ENCODE measurements at regions not wholly inside any gene's neighbourhood (a gene's known extent, or its start where the extent isn't known, plus 50 kb on each side); places are given as distances from the start of the nearest gene placed in this dataset.

DNA sequence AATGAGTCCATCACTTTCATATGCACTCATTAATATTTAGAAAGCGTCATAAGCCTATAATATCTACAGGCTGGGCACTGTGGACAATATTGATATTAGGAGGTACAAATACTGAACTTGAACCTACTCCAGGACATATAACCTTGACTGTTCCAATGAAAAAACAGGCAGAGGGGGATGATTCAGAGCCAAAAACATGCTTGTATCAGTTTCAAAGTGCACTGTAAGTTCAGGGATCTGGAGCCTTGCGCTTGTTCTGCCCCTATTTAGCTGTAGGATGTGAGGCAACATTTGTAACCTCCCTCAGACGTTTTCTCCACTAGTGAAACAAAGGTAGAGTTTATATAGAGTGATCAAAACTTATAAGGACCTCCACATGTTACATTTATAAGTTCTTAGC, 246.1 kb upstream of the GYPC start:
- WGBS, result 31% methylated on average over 3 of the region's 3 CpGs
- Histone ChIP-seq H3K4me1 (ENCODE audit: control insufficient read depth in 4 of 4, insufficient read depth in 4 of 4, low read length in 3 of 4) (peaks cover 0 to 6% (median 0%) of the 10 kb centered on the region in 4 donors), H3K9me3 (ENCODE audit: control insufficient read depth in 4 of 4, low read length in 3 of 4) (no peaks in the 10 kb centered on the region), H3K4me3 (ENCODE audit: low read depth in 1 of 3, low read length in 3 of 3) (no peak overlapping the region), H3K9ac (ENCODE audit: low read depth in 1 of 2, low read length in 2 of 2) (no peak overlapping the region), H3K27ac (ENCODE audit: low read depth in 1 of 2, low read length in 2 of 2) (no peak overlapping the region), H3K27me3 (ENCODE audit: control insufficient read depth in 4 of 4, insufficient read depth in 4 of 4, low read length in 3 of 4) (no peaks in the 10 kb centered on the region), H3K36me3 (ENCODE audit: control insufficient read depth in 4 of 4, insufficient read depth in 3 of 4, low read depth in 1 of 4, low read length in 3 of 4) (no peaks in the 10 kb centered on the region)
- TF ChIP-seq RXRA (IDR thresholded peaks at IDR 0.05), result peak in 1 of 2 donors; percentile 22
- TF ChIP-seq NR2F2 (IDR thresholded peaks at IDR 0.05), result no peak
- peak in 1 of 2 donors; percentile 27 for TF ChIP-seq HNF4A (conservative IDR thresholded peaks at IDR 0.05)
- DNase-seq (ENCODE audit: low spot score), result no peak

DNA sequence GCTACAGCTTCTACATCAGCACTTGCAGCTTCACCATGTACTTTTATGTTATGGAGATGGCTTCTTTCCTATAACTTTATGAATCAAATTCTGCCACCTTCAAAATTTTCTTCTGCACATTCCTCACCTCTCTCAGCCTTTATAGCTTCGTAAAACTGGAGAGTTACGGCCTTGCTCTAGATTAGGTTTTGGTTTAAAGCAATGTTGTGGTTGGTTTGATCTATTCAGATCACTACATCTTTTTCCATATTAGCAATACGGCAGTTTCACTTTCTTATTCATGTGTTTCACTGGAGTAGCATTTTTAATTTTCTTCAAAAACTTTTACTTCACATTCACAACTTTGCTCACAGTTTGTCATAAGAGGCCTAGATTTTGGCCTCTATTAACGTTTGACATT, 242.9 kb upstream of the GYPC start:
- H3K36me3 ChIP-seq (ENCODE audit: control insufficient read depth in 4 of 4, insufficient read depth in 3 of 4, low read depth in 1 of 4, low read length in 3 of 4), result no peaks in the 10 kb centered on the region
- 73% methylated on average over 4 of the region's 4 CpGs for WGBS
- TF ChIP-seq, protein P1, sequence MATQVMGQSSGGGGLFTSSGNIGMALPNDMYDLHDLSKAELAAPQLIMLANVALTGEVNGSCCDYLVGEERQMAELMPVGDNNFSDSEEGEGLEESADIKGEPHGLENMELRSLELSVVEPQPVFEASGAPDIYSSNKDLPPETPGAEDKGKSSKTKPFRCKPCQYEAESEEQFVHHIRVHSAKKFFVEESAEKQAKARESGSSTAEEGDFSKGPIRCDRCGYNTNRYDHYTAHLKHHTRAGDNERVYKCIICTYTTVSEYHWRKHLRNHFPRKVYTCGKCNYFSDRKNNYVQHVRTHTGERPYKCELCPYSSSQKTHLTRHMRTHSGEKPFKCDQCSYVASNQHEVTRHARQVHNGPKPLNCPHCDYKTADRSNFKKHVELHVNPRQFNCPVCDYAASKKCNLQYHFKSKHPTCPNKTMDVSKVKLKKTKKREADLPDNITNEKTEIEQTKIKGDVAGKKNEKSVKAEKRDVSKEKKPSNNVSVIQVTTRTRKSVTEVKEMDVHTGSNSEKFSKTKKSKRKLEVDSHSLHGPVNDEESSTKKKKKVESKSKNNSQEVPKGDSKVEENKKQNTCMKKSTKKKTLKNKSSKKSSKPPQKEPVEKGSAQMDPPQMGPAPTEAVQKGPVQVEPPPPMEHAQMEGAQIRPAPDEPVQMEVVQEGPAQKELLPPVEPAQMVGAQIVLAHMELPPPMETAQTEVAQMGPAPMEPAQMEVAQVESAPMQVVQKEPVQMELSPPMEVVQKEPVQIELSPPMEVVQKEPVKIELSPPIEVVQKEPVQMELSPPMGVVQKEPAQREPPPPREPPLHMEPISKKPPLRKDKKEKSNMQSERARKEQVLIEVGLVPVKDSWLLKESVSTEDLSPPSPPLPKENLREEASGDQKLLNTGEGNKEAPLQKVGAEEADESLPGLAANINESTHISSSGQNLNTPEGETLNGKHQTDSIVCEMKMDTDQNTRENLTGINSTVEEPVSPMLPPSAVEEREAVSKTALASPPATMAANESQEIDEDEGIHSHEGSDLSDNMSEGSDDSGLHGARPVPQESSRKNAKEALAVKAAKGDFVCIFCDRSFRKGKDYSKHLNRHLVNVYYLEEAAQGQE (IDR thresholded peaks at IDR 0.05), result no peak
- TF ChIP-seq HNF4G (IDR thresholded peaks at IDR 0.05) (no peak), FOXA1 (IDR thresholded peaks at IDR 0.05) (no peak), ATF3 (IDR thresholded peaks at IDR 0.05) (no peak), GABPA (IDR thresholded peaks at IDR 0.05 in 1 of 2, conservative IDR thresholded peaks at IDR 0.05 in 1 of 2) (no peak), RAD21 (IDR thresholded peaks at IDR 0.05) (no peak), RXRA (IDR thresholded peaks at IDR 0.05) (no peak), FOXA2 (IDR thresholded peaks at IDR 0.05) (no peak), TAF1 (conservative IDR thresholded peaks at IDR 0.05) (no peak), YY1 (IDR thresholded peaks at IDR 0.05) (no peak), JUND (IDR thresholded peaks at IDR 0.05) (no peak), MAX (IDR thresholded peaks at IDR 0.05) (no peak), NR2F2 (IDR thresholded peaks at IDR 0.05) (no peak), EGR1 (IDR thresholded peaks at IDR 0.05; ENCODE audit: low read depth in 2 of 2) (no peak), HNF4A (conservative IDR thresholded peaks at IDR 0.05) (no peak), SP1 (IDR thresholded peaks at IDR 0.05) (no peak)
- TF ChIP-seq, protein P2, sequence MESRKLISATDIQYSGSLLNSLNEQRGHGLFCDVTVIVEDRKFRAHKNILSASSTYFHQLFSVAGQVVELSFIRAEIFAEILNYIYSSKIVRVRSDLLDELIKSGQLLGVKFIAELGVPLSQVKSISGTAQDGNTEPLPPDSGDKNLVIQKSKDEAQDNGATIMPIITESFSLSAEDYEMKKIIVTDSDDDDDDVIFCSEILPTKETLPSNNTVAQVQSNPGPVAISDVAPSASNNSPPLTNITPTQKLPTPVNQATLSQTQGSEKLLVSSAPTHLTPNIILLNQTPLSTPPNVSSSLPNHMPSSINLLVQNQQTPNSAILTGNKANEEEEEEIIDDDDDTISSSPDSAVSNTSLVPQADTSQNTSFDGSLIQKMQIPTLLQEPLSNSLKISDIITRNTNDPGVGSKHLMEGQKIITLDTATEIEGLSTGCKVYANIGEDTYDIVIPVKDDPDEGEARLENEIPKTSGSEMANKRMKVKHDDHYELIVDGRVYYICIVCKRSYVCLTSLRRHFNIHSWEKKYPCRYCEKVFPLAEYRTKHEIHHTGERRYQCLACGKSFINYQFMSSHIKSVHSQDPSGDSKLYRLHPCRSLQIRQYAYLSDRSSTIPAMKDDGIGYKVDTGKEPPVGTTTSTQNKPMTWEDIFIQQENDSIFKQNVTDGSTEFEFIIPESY (IDR thresholded peaks at IDR 0.05), result no peak
- TF ChIP-seq, protein P3, sequence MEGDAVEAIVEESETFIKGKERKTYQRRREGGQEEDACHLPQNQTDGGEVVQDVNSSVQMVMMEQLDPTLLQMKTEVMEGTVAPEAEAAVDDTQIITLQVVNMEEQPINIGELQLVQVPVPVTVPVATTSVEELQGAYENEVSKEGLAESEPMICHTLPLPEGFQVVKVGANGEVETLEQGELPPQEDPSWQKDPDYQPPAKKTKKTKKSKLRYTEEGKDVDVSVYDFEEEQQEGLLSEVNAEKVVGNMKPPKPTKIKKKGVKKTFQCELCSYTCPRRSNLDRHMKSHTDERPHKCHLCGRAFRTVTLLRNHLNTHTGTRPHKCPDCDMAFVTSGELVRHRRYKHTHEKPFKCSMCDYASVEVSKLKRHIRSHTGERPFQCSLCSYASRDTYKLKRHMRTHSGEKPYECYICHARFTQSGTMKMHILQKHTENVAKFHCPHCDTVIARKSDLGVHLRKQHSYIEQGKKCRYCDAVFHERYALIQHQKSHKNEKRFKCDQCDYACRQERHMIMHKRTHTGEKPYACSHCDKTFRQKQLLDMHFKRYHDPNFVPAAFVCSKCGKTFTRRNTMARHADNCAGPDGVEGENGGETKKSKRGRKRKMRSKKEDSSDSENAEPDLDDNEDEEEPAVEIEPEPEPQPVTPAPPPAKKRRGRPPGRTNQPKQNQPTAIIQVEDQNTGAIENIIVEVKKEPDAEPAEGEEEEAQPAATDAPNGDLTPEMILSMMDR (IDR thresholded peaks at IDR 0.05; ENCODE audit: low read depth, low read length, missing input control), result no peak

More for the DNA sequence above, 242.9 kb upstream of the GYPC start:
- H3K9me3 ChIP-seq (ENCODE audit: control insufficient read depth in 4 of 4, low read length in 3 of 4), result no peaks in the 10 kb centered on the region
- H3K27me3 ChIP-seq (ENCODE audit: control insufficient read depth in 4 of 4, insufficient read depth in 4 of 4, low read length in 3 of 4), result no peaks in the 10 kb centered on the region
- H3K27ac ChIP-seq (ENCODE audit: low read depth in 1 of 2, low read length in 2 of 2), result no peak overlapping the region
- H3K9ac ChIP-seq (ENCODE audit: low read depth in 1 of 2, low read length in 2 of 2), result no peak overlapping the region
- peaks cover 0 to 6% (median 0%) of the 10 kb centered on the region in 4 donors for H3K4me1 ChIP-seq (ENCODE audit: control insufficient read depth in 4 of 4, insufficient read depth in 4 of 4, low read length in 3 of 4)
- no peak for DNase-seq (ENCODE audit: low spot score)
- H3K4me3 ChIP-seq (ENCODE audit: low read depth in 1 of 3, low read length in 3 of 3), result no peak overlapping the region
